ENCODE measurements at regions not wholly inside any gene's neighbourhood (a gene's known extent, or its start where the extent isn't known, plus 50 kb on each side); places are given as distances from the start of the nearest gene placed in this dataset.
"Not testable (repeated sequence)": the region's sequence is repeated elsewhere in the genome, so short reads cannot be mapped to it uniquely, and the experiment has no call there.

GRCh38 chr18:73047688-73048087, 179.9 kb upstream of the NETO1 start:
- no peak for DNase-seq (ENCODE audit: extremely low read depth in 1 of 11, low read depth in 9 of 11, low spot score in 4 of 11)

GRCh38 chr18:73045037-73045436, 177.2 kb upstream of the NETO1 start:
- DNase-seq (ENCODE audit: extremely low read depth in 1 of 11, low read depth in 9 of 11, low spot score in 4 of 11) = no peak

- no peak for DNase-seq (ENCODE audit: extremely low read depth in 1 of 11, low read depth in 9 of 11, low spot score in 4 of 11)
Measured at GRCh38 chr18:73043611-73044010, 175.8 kb upstream of the NETO1 start.

- peak in 1 of 11 donors; percentile 5 for DNase-seq (ENCODE audit: extremely low read depth in 1 of 11, low read depth in 9 of 11, low spot score in 4 of 11)
Measured at GRCh38 chr18:73043211-73043610, 175.4 kb upstream of the NETO1 start.

- no peak for DNase-seq (ENCODE audit: extremely low read depth in 1 of 11, low read depth in 9 of 11, low spot score in 4 of 11)
Measured at GRCh38 chr18:73040247-73040646, 172.5 kb upstream of the NETO1 start.

GRCh38 chr18:73038336-73038735, 170.5 kb upstream of the NETO1 start:
- no peak for DNase-seq (ENCODE audit: extremely low read depth in 1 of 11, low read depth in 9 of 11, low spot score in 4 of 11)

GRCh38 chr18:73023975-73024374, 156.2 kb upstream of the NETO1 start:
- no peak for DNase-seq (ENCODE audit: extremely low read depth in 1 of 11, low read depth in 9 of 11, low spot score in 4 of 11)

GRCh38 chr18:73009691-73010090, 141.9 kb upstream of the NETO1 start:
- DNase-seq (ENCODE audit: extremely low read depth in 1 of 11, low read depth in 9 of 11, low spot score in 4 of 11) = no peak

- DNase-seq (ENCODE audit: extremely low read depth in 1 of 11, low read depth in 9 of 11, low spot score in 4 of 11) = no peak
Measured at GRCh38 chr18:73007915-73008308, 140.1 kb upstream of the NETO1 start.

- peak in 9 of 11 donors; percentile 4 to 31 (median 15) for DNase-seq (ENCODE audit: extremely low read depth in 1 of 11, low read depth in 9 of 11, low spot score in 4 of 11)
Measured at GRCh38 chr18:73007195-73007914, 139.6 kb upstream of the NETO1 start.

- DNase-seq (ENCODE audit: extremely low read depth in 1 of 11, low read depth in 9 of 11, low spot score in 4 of 11) = no peak
Measured at GRCh38 chr18:73006331-73006730, 138.5 kb upstream of the NETO1 start.

GRCh38 chr18:73004260-73004659, 136.5 kb upstream of the NETO1 start:
- DNase-seq (ENCODE audit: extremely low read depth in 1 of 11, low read depth in 9 of 11, low spot score in 4 of 11) = no peak

- no peak for DNase-seq (ENCODE audit: extremely low read depth in 1 of 11, low read depth in 9 of 11, low spot score in 4 of 11)
Measured at GRCh38 chr18:72999971-73000607, 132.3 kb upstream of the NETO1 start.

GRCh38 chr18:72995558-72995957, 127.8 kb upstream of the NETO1 start:
- DNase-seq (ENCODE audit: extremely low read depth in 1 of 11, low read depth in 9 of 11, low spot score in 4 of 11) = no peak

GRCh38 chr18:72993250-72993649, 125.5 kb upstream of the NETO1 start:
- DNase-seq (ENCODE audit: extremely low read depth in 1 of 11, low read depth in 9 of 11, low spot score in 4 of 11) = peak in 4 of 11 donors; percentile 3 to 12 (median 11)

GRCh38 chr18:72991379-72991778, 123.6 kb upstream of the NETO1 start:
- DNase-seq (ENCODE audit: extremely low read depth in 1 of 11, low read depth in 9 of 11, low spot score in 4 of 11) = no peak

- DNase-seq (ENCODE audit: extremely low read depth in 1 of 11, low read depth in 9 of 11, low spot score in 4 of 11) = not testable (repeated sequence)
Measured at GRCh38 chr18:72987570-72987969, 119.8 kb upstream of the NETO1 start.

GRCh38 chr18:72986103-72986502, 118.3 kb upstream of the NETO1 start:
- DNase-seq (ENCODE audit: extremely low read depth in 1 of 11, low read depth in 9 of 11, low spot score in 4 of 11) = no peak

GRCh38 chr18:72985686-72986085, 117.9 kb upstream of the NETO1 start:
- DNase-seq (ENCODE audit: extremely low read depth in 1 of 11, low read depth in 9 of 11, low spot score in 4 of 11) = no peak

- no peak for DNase-seq (ENCODE audit: extremely low read depth in 1 of 11, low read depth in 9 of 11, low spot score in 4 of 11)
Measured at GRCh38 chr18:72984290-72984689, 116.5 kb upstream of the NETO1 start.

- DNase-seq (ENCODE audit: extremely low read depth in 1 of 11, low read depth in 9 of 11, low spot score in 4 of 11) = no peak
Measured at GRCh38 chr18:72973841-72974240, 106.1 kb upstream of the NETO1 start.

All from renal cortex interstitium (tissue), 11 donors.